Fibroblast of skin of back (primary cell): ENCODE measurements at regions not wholly inside any gene's neighbourhood (a gene's known extent, or its start where the extent isn't known, plus 50 kb on each side); places are given as distances from the start of the nearest gene placed in this dataset.
"Not testable (repeated sequence)": the region's sequence is repeated elsewhere in the genome, so short reads cannot be mapped to it uniquely, and the experiment has no call there.

ENCODE experiments used
- DNase-seq: peaks from one replicate; pipeline ENCODE4 v3.0.0-alpha.2; 2013

- no peak for DNase-seq
Observed at GRCh38 chr9:103068753-103069152, 73.6 kb downstream of the CYLC2 start.

- no peak for DNase-seq
Observed at GRCh38 chr9:103078581-103078980, 83.4 kb downstream of the CYLC2 start.

- DNase-seq, result no peak
Observed at GRCh38 chr9:103082494-103082893, 87.4 kb downstream of the CYLC2 start.

- DNase-seq, result no peak
Observed at GRCh38 chr9:103089357-103089756, 94.2 kb downstream of the CYLC2 start.

- DNase-seq, result no peak
Observed at GRCh38 chr9:103104101-103104500, 109.0 kb downstream of the CYLC2 start.

GRCh38 chr9:103116246-103116645 lies 121.1 kb downstream of the CYLC2 start:
- no peak for DNase-seq

- DNase-seq, result no peak
Observed at GRCh38 chr9:103126494-103126893, 131.4 kb downstream of the CYLC2 start.

- DNase-seq, result no peak
Observed at GRCh38 chr9:103139891-103140290, 144.8 kb downstream of the CYLC2 start.

GRCh38 chr9:103152473-103152872 lies 157.3 kb downstream of the CYLC2 start:
- DNase-seq, result no peak

GRCh38 chr9:103167530-103167929 lies 172.4 kb downstream of the CYLC2 start:
- no peak for DNase-seq

GRCh38 chr9:103168254-103168653 lies 173.1 kb downstream of the CYLC2 start:
- no peak for DNase-seq

GRCh38 chr9:103169798-103170197 lies 174.7 kb downstream of the CYLC2 start:
- no peak for DNase-seq

- no peak for DNase-seq
Observed at GRCh38 chr9:103183701-103184171, 188.6 kb downstream of the CYLC2 start.

- DNase-seq, result no peak
Observed at GRCh38 chr9:103186959-103187358, 191.8 kb downstream of the CYLC2 start.

- DNase-seq, result no peak
Observed at GRCh38 chr9:103188781-103189350, 193.7 kb downstream of the CYLC2 start.

- DNase-seq, result no peak
Observed at GRCh38 chr9:103193992-103194391, 198.9 kb downstream of the CYLC2 start.

- no peak for DNase-seq
Observed at GRCh38 chr9:103203172-103203571, 208.0 kb downstream of the CYLC2 start.

- DNase-seq, result not testable (repeated sequence)
Observed at GRCh38 chr9:103205881-103206585, 210.9 kb downstream of the CYLC2 start.

- no peak for DNase-seq
Observed at GRCh38 chr9:103210607-103211006, 215.5 kb downstream of the CYLC2 start.

GRCh38 chr9:103215197-103215596 lies 220.1 kb downstream of the CYLC2 start:
- DNase-seq, result no peak

- DNase-seq, result no peak
Observed at GRCh38 chr9:103225702-103226646, 230.8 kb downstream of the CYLC2 start.

- no peak for DNase-seq
Observed at GRCh38 chr9:103226647-103227013, 231.5 kb downstream of the CYLC2 start.

- not testable (repeated sequence) for DNase-seq
Observed at GRCh38 chr9:103237571-103238109, 242.5 kb downstream of the CYLC2 start.
